Daoy (cell line): ENCODE measurements at regions not wholly inside any gene's neighbourhood (a gene's known extent, or its start where the extent isn't known, plus 50 kb on each side); places are given as distances from the start of the nearest gene placed in this dataset.

Experiments
- DNase-seq: peaks from one replicate; pipeline ENCODE4 v3.0.0-alpha.2; 2015; ENCODE audit warnings: low read depth

DNA sequence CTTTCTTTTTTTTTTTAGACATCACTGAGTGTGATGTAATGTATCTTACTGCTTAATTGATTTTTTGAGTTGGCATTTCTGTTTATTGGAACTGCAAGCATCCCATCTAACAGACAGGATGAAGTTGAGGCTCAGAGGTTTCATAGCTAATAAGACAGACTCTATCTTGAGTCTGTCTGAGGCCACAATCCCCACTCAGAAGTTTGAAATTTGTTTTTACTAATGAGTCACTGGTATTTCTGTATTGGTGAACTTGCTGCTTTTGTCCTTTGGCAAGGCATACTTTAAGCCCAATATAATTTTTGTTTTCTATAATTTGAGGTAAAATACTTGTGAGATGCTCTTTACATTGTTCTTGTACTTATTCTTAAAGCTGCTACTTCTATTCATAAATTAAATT, 491.2 kb downstream of the PSAT1 start:
- DNase-seq: no peak

DNA sequence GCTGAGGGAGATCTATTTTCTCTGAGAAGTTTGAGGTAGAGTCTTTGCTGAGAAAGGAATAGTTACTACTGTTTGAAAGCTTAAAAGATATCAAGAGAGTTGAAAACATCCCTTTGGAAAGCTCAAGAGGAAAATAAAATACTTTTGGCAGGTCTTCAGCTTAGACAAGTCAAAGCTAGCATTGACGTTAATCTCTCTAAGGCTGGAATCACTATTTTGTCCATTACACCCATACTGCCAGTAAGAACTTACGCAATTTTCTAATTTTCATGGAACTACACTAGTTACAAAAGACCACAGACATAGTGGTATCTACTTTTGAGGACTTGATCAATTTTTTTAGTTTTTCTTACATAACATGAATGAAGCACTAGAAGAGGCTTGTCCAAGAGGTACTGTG, 494.9 kb downstream of the PSAT1 start:
- no peak for DNase-seq

DNA sequence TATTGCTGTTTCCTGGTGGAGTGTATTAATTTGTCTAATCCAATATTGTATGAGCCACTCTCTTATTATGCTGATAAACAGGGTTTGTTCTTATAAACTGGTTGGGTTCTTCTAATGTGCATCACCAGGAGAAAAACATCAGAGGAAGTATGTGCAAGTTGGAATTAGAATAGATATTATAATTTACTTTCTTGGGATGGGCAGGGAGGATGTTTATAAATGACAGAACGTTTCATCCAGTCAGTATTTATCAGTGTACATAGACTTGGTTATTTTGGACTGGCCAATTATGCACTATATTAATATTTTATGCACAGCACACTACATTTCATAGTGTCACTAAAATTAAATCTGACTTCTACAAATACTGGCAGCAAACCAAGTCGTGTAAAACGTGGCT, 495.8 kb downstream of the PSAT1 start:
- no peak for DNase-seq

DNA sequence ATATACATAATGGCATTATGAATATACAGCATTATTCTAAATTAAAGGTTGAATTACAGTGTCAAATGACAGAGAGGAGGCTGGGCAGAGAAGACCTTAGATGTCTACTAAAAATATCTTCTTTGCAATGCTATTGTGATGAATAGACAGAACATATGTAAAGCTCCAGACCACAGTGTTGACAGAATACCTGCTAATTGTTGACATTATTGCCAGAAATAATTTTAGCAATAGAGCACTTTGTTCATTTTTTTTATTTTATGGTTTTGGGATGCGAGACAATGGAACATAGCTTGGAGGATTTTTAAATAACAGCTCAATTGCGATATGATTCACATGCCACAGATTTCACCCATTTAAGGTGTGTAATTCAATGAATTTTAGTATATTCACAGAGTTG, 508.8 kb downstream of the PSAT1 start:
- no peak for DNase-seq

DNA sequence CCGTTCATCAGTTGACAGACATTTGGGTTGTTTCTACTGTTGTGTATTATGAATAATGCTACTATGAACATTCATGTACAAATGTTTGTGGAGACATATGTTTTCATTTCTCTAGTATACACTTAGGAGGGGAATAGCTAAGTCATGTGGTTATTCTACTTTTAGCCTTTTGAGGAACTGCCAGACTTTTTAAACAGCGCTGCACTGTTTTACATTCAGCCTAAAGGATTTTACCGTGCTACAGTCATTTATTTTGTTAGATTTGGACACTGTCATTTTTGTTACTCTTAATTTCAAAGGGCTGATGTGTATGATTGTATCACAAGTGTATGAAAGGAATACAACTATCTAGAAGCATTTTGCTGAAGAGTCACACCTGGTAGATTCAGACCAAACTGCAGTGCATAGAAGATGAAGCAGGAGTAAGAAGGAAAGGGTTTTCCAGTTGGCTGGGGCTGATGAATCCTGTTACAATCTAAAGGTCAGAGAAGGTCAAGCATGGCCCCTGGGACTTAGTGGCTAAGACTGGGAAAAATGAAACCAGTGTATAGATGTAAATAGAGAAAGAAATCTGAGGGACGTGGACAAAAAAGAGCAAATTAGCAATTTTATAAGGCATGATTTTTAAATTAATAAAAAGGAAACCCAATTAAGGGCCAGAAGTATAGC, 509.7 kb downstream of the PSAT1 start:
- no peak for DNase-seq

DNA sequence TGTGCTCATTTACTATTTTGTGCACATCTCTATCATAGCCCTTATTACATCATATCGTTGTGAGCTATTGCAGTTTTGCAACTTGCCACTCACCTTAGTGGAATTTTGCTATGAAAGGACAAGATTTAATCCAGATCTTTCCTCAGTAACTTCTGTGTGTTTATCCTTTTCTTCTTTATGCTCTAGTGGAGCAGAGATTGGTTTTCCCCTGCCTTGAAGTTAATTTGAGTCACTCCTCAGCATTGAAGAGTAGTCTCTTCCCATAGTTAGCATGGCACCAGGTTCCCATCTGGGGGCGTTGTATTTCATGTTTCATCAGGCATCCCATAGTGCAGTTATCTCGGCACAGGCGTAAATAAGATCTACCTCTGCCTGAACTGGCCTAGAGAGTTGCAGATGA, 510.4 kb downstream of the PSAT1 start:
- DNase-seq: no peak

DNA sequence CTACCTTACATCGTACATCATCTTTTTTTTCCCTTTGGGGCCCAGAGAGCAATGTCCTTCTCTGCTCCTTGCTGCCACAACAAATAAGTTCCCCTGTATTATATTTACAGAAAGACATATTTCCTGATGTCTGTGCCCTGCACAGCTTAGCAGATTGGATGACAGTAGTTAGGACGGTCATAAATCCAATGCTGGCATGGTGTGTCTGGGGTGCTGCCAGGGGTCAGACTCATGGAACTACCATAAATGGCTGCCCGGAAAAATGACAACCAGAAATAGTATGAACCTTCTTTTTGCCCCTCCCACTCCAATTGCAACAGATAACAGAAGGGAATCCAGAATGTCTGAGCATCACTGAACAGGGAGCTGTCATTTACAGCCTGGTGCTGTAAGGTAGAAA, 511.1 kb downstream of the PSAT1 start:
- no peak for DNase-seq

DNA sequence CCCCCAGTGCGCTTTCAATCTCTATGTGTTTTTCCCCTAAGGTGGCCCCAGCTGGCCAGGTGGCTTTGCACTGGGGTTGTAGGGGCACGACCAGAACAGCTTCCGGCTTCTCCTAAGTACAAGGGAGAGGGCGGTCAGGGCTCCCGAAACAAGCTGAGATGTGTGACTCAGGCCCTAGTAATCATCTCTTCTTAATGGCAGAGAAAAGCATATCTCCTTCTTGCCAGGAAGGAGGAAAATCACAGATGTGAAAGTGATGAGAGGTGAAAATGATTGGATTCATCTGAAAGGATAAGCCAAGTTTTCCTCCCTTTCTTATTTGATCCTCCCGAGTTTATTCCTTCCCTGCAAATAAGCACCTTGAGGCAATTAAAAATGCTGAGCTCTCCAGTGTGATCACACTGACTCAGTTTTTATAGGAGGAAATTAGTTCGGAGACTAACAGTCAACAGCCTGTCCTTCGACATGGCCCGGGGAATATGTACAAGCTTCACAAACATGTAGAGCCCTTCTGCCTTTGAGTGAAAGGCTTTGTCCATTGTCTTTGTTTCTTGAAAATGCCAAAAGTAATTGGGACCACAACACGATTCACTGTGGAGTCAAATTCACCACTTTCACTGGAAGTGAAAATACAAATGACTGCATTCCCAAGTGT, 514.8 kb downstream of the PSAT1 start:
- DNase-seq: peak; percentile 54

DNA sequence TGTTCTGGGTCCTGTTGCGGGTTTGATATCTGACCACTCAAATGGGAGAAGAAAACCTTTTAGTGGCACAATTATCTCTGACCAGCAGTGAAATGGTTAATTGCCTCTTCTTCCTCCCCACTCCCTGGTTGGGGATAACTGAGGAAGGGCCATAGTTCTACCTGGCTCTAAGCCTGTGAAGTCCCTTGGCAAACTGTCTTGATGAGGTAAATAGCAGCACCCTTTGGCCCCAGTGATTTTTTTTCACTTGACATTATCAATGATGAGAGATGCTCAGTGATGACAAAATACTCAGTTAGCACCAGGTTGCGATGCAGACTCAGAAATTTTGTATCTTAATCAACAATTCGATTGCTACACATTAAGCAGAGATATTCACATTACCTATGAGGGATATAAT, 515.7 kb downstream of the PSAT1 start:
- no peak for DNase-seq

DNA sequence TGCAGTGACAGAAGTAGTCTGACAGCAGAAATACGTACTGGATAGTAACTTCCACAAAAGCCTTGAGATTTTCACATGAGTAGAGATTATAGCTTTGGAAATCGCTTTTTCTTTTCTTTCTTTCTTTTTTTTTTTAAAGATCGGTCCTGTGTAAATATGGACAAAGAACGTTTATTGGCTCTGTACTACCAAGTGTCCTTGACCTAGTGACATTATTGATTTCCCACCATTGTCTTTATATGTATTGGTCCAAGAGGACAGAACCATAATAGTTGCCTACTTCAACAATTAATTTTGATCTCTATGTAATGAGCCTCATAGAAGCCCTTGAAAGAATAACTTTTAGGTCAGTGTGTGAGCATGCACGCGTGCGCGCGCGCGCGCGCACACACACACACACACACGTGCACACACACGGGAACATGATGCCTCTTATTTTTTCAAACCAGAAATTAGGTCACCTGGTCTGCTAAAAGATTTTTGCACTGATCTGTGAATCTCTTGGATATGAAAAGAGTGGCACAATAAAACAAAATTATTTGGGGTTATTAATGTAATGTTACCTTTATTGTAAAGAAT, 516.8 kb downstream of the PSAT1 start:
- DNase-seq: no peak

DNA sequence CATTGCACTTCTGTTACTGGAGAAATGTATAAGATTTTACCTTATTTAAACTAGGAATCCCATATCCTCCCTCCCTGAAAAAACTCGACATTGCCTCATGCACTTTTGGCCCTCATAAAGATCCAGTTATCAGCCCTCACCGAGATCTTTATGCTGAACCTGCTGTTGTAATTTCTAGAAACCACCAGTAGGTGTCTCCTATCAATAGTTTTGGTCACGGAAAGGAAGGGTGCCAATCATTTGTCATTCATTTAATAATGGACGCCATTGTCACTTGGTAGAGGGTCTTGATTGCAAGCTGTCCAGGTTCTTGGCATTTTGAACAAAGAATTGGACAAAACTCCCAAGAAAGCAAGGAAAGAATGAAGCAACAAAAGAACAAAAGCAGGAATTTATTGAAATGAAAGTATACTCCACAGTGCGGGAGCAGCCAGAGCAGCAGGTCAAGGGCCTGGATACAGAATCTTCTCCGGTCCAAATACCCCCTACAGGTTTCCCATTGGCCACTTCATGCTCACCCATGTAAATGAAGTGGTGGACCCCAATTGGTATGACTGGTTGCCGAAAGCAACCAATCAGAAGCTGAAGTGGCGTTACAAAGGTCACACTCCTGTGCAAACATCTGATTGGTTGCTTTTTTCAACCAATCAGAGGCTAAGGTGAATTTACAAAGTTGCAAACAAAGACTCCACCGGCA, 524.3 kb downstream of the PSAT1 start:
- DNase-seq: peak; percentile 14

DNA sequence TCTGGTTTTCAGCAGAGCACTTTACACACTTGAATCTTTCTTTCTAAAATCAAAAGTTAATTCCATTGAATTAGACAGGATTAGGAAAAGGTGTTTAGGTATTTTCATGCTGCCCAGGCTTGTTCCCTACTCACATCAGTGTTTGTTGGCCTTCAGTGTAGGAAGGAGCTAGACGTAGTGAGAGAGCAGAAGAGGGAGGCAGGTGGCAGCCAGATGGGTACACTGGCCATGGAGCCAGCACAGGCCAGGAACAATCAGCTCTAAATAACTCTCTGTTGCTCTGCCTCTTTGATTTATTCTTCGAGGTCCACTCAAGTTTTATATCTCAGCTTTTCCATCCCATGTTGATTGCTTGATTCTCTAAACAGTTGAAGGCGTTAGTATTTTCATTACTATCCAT, 529.6 kb downstream of the PSAT1 start:
- no peak for DNase-seq

DNA sequence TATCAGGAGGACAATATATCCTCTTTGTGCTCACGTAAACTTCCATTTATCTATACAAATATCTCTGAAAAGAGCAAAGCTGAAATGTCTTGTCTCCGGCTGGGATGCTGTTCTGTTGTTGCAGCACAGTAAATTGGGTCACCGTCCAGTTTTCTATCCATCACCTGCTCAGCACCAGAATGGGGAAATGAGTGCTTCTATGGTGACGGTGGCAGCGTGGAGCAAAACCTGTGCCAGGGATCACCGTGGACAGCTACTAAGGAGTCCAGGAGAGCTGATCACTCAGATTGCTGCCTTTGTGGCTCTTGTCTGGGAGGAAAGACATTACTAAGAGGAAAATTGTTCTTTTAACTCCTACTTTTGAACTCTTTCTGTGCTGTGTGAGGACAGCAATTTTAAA, 531.6 kb downstream of the PSAT1 start:
- no peak for DNase-seq

DNA sequence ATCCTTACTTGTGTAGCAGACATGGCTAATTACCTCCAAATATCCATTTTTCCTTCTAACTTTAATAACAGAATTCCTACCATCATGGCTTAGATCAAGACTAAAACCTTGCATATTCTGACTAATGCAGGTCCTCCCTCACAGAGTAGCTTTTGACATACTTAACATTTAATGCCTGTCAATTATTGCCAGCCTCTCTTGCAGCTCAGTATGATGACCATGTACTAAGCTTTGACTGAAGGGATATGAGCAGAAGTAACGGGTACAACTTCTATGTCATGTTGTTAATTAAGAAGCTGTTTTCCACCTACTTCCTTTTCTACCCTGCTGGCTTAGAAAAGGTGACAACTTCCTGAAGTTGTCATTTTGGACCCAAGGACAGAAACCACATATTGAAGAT, 533.4 kb downstream of the PSAT1 start:
- DNase-seq: no peak

DNA sequence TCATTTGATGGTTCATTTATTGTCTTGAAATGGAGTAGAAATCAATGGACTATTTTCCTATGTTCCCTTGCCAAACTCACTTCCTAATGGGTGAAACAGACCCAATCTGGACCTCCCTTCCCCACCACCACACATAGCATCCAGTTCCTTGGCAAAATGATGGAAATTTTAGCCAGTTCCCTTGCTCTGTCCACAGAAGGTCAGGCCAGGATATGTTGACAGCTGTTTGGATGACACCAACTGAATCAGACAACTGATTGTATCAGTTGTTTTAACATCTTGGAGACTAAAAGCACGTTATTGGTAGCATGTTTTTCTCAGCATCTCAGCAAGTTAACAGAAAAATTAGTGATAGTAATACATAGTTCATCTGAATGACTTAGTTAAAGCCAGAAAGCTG, 534.8 kb downstream of the PSAT1 start:
- DNase-seq: no peak

DNA sequence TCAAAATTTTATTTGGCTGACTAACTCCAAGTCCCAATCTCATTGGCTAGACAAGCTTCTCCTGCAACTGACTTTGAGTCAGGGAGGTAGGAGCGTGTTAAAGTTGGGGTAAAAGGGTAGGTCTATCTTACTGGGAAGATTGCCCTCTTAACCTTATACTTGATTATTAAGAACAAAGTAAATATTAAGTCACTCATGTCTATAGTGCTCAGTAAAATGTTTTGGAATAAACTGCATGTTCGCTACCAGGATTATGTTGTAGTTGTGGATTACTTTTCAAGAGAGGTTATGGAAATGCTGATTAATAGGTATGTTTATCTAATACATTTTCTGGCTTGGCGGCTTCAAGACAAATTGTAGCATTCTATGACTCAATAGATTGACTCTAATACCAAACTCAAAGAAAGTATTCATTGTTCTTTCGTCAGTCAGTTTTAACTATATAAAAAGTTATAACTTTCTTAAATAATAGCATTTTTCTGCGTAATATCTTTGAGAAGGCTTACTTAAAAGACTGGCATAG, 539.1 kb downstream of the PSAT1 start:
- no peak for DNase-seq

DNA sequence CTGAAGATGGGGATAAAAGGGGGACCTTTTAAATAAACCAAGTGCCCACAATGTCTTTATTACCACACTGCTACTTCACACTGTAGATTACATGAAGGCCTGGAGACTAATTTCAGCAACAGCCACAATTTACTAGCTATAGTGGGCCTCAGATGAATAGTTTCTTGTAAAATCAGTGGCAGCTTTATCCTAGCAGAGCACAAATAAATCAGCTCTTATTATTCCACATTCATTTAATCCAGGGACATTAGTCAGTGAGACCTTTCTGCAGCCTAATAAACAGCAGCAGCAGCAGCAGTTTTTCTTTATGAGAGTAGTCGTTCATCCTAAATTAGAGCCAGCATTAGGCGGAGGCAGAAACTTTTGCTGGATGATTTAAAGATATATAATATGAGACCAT, 542.3 kb downstream of the PSAT1 start:
- no peak for DNase-seq

DNA sequence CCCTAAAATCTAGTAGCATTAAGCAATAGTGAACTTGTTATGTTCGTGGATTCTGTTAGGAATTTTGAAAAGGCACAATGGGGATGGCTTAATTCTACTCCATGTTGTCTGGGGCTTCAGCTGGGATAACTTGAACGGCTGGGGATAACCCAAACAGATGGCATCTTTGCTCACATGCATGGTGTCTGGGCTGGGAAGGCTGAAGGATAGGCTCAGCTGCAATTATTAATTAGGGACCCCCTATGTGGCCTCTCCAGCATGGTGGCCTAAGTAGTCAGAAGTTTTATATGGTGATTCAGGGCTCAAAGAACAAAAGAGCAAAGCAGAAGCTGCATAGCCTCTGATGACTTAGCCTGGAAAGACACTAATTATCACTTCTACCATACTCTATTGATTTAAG, 551.1 kb downstream of the PSAT1 start:
- DNase-seq: no peak

DNA sequence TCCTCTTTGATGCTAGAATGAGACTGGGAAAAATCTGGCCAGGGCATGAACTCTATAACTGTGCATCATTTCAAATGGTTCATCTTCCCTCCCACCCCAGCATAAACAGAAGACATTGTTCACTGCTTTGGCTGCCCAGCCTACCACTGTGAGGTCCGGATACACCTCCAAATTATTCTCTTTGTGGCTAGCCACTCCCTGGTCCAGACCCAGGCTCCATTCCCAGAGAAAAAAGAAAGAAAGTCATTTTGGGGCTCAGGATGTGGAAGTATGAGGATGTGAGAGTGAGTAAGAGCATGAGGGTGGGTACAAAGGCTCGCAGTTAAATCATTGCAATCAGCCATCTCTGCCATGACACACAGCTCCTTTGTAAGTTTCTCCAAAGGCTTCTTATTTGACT, 559.2 kb downstream of the PSAT1 start:
- DNase-seq: peak; percentile 50

DNA sequence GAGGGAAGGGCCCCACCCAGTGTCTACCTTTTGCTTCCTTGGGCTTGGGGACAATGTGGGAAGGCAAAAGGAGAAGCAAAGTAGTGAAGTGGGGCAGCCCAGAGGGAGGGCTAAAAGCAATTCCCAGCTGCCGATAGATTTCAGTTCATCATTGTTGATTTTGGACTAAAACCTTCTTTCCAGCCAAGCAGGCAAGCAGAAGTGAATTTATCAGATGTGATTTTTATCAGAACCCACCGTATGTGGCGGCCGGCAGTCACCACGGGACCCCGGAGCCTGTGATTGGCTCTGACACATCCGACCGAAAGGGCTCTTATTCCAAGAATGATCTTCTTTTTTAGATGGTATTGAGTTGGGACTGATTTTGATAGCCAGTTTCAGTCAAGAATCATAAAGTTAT, 559.9 kb downstream of the PSAT1 start:
- DNase-seq: no peak

DNA sequence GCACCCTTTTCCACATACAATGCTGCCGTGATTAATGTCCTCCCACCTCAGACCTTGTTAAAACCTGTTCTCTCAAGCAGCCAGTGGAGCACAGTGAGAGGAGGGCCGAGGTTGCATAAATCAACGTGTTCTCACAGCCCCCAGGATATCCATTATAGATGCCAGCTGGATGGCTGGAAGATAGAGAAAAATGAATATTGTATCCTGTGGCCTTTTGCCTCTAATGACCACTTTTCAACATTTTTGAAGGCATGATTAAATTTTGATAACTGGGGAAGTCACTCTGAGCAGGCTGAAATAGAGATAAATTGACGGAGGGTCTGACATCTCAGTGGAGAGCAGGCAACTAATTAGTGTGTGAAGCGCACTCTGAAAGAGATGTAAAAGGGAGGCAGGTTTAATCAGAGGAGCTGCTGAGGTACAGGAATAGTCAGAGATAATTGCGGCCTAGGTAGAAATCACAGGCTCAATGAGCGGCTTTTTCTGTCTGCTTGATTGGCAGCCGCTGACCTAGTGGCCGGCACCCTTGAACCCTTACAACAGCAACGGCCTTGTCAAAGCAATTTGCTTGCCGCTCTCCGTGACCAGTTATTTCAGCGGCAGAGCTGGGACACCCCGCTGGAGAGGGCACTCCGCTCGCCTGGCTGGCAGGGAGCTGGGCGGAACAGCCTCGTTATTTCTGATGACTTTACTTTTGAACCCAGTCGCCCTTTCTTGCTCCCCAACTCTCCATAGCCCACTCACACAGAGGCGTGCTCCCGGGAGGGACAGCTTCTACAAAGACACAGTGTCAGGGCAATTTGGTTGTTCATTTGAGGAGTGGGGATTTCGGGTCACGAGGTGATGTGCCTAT, 560.7 kb downstream of the PSAT1 start:
- DNase-seq: no peak

DNA sequence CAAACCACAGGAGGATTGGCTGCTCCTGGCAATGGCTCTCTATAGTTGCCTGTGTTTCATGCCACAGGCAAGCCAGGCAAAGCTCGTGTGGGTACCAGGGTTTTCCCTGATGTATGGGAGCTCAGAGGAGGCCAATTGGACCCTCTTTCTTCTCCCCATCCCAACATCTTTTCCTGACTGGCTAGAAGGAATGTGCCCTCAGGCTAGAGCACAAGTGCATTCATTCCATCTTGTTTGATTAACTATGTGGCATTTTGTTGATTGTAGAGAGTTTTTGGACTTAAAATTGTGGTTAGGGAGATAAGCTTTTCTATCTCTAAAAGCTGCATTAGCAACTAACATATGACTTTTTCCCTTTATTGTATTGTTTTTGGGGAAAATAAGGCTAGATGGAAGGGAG, 561.3 kb downstream of the PSAT1 start:
- DNase-seq: no peak
